NCI-H82 (cell line): ENCODE measurements at regions not wholly inside any gene's neighbourhood (a gene's known extent, or its start where the extent isn't known, plus 50 kb on each side); places are given as distances from the start of the nearest gene placed in this dataset.
"Not testable (repeated sequence)": the region's sequence is repeated elsewhere in the genome, so short reads cannot be mapped to it uniquely, and the experiment has no call there.

ENCODE experiments used
- DNase-seq: peaks from one replicate; lab custom pipeline; 2025; lab: John Stamatoyannopoulos, UW

DNA sequence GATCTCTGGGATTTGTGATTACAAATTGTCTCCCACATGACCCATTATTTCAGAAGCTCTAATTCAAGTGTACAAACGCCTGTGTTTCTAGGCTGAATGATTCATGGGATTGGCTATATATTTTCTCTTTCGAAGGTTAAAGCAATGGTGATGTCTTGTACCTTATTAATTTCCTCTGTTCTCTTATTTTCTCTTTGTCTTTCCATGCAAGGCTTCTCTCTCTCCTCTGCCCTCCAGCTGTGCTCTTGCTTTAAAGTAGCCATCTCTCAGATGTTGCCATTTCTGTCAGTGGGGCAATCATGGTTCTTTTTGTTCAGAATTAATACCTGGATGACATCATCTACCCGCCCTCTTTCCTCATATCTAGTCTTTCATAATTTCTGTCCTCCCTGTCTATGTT is 184.3 kb upstream of the ATP10B start:
- DNase-seq = no peak

DNA sequence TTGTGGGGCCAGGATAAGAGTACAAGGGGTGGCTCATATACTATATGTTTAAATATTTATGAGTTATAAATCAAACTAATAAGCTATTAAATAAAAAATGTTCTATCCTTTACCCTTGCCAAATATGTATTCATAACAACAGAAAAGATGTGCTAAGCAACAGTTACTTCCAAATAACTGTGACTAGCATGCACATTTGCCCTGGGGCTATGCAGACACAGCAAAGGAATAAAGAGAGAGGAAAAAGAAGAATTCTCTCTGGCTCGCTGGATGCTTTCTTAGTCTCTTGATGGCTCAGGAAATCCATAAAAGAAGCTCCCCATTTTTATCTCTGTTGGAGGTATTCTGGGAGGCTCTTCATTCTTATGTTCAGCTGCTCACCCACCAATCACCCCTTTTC is 182.4 kb upstream of the ATP10B start:
- no peak for DNase-seq

DNA sequence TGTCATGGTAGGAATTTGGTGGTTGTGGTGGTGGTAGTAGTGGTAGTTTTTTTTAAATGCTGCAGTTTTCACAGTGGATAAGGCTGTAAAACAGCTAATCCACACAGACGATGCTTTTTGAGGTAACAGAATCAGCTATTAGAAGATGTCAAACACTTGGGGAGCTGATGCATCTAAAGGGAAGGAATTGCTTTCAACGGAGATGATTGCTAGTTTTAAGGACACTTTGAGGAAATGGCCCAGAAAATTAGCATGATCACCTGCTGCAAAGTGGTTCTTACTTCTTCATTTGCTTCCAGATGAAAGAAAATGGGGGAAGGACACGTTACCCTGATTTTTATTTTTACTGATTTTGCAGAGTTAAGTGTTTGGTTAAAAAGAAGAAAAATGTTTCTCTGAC is 178.2 kb upstream of the ATP10B start:
- no peak for DNase-seq

DNA sequence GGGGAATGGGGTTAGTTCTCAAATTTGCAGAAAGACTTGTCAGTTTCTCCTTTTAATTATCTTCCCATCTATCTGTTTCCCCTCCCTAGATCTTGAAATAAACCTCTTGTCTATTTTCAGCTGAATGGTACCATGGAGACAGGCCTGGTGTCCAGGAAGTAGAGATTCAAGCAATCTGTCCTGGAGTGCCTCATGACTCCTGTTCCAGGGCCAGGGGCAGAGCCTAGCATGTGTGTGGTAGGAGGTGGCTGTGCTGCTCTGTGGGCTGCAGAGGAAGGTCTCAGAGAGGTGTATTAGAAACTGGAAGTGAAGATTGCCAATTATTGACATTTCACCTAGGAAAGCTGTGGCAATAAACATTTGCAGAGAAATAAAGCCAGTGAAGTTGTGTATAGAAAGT is 175.8 kb upstream of the ATP10B start:
- no peak for DNase-seq

DNA sequence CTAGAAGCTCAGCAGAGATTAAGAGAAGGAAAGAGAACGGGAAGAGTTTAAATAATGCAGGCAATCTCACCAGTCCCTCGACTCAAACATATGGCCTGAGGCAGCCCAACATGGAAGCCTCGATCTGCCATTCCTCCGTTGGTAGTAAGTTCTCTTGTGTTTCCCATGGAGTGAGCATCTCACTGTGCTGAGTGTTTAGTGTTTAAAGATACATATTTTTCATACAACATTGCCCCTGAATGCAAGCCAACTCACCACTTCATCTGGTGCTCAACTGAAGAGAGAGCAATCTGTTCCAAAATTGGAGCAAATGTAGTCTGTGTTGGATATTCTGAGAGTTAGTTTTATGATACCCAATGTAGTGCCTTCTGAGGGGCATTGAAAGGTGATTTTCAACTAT is 171.5 kb upstream of the ATP10B start:
- no peak for DNase-seq

DNA sequence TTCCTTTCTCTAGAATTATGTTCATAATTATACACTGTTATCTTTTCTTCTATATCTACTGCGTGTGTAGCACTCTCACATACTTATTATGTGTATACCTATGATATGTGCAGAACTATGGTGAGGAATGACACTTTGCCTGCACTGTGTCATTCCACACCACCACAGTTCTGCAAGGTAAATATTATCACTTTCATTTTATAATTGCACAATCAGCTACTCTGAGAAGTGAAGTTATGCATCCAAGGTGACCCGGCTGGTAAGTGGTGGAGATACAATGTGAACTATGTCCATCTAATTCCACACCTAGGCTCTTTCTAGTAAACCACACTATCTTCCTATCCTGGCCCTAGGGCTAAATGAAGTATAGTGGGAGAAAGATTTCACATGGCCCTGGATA is 170.1 kb upstream of the ATP10B start:
- DNase-seq = no peak

DNA sequence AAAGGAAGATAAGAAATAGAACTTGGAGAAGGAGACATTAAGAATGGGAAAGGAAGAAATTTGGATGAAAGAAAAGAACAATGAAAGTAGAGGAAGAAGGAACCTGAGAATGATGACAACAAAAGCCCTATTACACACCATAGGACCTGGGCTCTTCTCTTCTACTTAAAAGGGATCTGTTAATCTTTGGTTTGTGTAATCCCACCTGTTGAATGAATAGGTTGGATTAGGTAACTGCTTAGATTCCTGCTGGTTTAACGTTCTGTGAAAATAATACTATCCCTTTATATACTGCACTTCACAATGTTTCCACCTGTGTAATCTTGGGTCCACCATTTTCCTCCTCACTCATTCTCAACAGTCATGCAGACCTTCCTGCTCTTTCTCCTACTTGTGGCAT is 157.8 kb upstream of the ATP10B start:
- no peak for DNase-seq

DNA sequence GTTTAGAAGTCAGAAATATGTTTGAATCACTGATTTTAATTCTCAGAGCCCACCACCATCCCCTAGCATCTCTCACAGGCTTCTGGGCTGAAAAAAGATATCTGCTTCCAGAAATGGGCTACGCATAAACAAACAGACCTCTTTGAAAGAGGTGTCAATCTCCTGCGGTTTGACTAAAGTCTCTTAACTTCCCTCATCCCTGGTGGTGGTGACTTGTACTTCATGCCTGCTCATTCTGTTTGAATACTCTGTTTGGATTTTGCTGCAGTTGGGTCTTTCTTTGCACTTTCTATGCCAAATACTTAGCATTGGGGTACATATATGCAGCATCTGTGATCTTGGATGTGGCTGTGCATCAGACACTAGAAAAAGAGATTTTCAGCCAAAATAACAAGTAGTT is 157.2 kb upstream of the ATP10B start:
- DNase-seq = no peak

DNA sequence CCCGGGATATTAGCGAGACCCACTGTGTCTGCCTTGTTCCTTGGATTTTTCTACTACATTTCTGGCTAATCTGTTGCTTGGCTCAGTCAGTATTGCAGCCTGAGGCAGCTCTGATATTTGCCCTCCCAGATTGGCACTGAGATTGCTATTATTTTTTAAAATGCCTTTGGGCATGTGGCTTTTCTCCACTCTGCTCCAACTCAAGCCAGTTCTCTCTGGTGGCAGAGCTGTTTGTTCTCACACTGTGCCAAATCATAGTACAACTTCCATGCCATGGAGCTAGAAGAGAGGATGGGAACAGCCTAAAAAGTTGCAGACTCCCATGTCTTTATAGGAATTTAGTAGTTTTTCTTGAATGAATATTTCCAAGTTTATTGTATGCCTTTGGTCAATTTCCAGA is 155.9 kb upstream of the ATP10B start:
- no peak for DNase-seq

DNA sequence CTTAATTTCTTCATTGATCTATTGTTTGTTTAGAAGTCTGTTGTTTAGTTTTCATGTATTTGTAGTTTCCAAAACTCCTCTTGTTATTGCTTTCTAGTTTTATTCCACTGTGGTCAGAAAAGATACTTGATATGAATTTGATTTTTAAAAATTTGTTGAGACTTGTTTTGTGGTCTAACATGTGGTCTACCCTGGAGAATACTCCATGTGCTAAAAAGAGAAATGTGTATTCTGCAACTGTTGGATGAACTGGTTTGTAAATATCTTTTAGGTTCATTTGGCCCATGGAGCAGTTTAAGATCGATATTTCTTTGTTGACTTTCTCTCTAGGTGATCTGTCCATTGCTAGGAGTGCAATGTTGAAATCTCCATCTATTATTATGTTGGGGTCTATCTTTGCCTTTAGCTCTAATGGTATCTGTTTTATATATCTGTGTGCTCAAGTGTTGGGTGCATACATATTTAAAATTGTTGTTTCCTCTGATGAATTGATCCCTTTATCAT is 150.6 kb upstream of the ATP10B start:
- no peak for DNase-seq

DNA sequence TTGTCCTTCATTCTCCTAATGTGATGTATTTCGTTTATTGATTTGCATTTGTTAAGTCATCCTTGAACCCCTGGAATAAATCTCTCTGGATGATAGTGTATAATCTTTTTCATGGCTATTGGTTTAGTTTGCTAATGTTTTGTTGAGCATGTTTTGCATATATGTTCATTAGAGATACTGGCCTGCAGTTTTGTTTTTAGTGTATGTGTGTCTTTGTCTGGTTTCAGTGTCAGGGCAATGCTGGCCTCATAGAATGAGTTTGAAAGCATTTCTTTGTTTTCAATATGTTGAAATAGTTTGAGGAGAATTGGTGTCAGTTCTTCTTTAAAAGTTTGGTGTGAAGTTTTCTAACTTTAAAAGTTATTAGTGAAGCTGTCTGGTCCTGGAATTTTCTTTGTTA is 149.6 kb upstream of the ATP10B start:
- no peak for DNase-seq

DNA sequence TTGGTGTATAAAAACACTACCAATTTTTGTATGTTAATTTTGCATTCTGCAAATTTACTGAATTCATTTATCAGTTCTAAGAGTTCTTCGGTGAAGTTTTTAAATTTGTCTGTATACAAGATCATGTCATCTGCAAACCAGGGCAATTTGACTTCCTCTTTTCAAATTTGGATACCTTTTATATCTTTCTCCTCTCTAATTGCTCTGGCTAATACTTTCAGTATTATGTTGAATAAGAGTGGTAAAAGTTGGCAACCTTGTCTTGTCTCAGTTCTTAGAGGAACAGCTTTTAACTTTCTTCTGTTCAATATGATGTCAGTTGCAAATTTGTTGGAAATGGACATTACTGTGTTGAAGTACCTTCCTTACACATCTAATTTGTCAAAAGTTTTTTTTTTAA is 149.1 kb upstream of the ATP10B start:
- not testable (repeated sequence) for DNase-seq

DNA sequence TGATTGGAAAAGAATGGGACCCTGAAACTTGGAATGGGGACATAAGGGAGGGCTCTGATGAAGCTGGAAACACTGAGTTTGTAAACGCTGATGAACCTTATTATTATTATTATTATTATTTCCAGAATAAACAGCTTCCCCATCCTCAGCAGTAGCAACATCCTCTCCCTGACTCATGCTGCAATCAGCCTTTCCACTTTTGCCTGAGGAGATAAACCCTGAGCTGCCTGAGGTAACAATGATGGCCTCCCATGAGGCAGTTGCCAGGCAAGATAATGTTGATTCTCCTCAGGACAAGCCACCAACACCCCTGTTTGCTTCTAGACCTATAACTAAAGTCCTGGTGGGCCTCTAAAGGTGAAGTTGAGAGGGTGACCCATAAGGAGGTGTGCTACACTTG is 139.2 kb upstream of the ATP10B start:
- DNase-seq = no peak

DNA sequence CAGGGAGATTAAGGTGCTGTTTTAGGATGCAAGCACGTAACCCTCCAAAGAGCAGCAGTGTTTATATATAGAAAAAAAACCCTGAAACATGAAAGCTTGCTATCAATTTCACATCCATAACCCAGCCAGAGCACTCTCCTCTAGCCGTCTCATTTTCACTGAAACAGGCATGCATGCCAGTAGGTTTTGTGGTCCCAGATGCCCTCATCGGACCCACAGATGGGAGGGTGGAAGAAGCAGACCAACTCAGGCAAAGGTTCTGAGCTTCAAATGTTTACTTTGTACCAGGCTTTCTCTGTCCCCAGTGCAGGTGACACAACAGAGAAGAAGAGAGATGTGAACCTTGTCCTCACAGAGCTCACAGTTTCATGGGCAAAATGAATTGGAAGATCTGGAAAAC is 127.4 kb upstream of the ATP10B start:
- no peak for DNase-seq

DNA sequence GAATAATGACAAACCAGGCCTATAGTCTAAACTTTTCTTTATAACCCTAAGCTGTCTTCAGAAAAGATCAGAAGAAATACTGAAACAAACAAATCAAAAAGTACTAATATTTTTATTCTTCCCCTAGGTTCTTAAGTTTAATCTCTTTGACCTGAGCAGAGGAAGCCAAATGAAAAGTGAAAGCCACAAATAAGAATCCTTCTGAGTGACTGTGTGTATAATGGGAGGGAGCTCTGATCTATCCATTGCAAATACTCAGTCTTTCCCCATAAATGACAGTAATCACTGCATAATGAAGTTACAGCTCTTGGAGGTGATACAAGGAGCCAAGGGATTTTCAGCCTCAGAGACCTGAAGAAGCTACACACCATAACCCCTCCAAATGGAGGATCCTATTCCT is 126.9 kb upstream of the ATP10B start:
- no peak for DNase-seq

DNA sequence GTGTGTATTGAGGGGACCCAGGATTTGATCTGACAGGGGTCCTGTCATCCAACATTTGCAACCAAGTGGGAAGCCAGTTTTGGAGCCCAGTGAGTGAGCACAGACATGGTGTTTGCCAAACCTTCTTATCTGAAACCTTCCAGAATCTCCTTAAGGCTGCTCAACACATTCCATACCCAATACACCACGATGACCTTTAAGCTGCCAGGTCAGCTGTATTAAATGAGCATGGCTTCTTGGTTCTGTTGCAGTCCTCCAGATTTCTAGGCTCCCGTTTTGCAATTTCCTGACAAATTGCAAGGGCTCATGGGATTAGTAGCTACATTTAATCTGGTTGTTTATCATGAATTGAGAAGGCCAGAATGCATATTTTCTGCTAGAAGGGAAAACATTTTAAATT is 124.2 kb upstream of the ATP10B start:
- no peak for DNase-seq

DNA sequence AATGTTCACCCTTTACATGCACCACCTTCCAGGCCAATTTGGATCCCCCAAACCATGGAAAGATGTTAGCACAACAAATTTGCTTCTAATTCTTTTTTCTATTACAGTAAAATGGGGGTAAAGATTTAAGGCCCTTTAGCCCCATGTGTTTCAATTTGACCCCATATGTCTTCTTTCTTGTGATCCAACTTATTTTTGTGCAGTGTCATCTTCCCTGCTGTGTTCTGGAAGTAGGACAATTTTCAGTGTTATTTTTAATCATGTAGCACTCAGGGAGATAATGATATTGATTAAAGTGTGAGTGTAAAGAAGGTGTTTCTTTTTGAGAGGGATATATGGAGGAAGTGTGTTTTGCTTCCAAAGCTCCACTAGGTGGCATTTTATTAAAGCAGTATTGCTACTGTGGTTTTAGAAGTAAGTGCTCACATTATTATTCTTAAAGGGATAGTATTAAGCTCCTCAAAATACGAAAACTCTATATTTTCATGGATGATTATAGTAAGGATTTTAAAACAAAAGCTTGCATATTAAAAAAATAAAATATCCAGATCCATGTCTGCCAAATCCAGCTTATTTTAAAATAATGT is 118.7 kb upstream of the ATP10B start:
- DNase-seq = peak; percentile 41

DNA sequence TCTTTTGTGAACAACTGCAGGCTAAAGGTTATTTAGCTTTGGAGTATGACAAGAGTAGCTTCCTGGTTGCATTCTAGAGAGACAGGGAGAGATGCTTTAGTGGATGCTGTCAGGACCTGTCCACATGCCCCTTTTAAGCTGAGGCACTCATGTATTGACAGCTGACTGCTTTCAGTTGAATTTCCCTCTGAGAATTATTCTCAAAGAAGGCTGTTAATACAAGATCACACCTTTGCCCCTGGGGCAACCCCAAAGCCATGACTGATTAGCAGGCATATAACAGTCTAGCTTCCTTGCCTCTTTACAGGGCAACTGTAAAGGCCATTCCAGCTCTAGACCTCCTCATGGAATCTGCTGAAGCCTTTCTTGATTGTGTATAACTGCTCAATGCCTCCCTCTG is 117.6 kb upstream of the ATP10B start:
- DNase-seq = no peak

DNA sequence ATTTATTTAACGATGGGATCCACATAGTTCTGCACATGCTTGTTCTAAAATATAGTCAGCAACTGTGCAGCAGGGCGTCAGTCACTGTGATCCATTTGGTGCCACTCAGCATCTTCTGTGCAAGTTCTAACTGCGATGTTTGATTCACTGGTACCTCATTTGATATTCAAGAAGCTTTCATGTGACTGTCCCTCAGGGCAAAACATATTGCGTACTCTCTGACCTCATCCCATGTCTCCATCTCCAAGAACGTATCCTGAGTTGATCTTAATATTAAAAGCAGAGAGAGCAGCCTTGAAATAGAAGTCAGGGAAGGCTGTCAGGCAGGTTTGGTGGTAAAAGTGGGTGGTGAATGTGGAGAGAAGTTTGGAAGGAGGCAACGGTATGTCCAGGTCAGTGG is 116.5 kb upstream of the ATP10B start:
- DNase-seq = no peak

DNA sequence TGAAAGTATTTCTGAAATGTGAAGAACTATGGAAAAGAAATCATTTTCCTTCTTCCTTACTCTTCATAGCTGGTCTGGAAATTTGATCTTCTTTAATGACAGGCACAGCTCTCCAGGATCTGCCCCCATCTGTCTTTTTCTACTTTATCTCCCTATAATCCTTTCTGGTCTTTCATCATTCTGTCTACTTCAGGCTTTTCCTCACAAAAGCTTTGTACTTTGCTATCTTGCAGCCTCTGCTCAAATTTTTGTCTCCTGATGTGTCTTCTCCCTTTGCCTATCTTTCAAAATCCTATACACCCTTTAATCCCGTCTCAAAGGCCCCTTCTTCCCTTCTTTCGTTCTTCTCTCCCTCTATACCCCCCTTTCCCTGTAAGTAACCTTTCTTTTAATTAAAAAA is 114.9 kb upstream of the ATP10B start:
- peak; percentile 75 for DNase-seq

DNA sequence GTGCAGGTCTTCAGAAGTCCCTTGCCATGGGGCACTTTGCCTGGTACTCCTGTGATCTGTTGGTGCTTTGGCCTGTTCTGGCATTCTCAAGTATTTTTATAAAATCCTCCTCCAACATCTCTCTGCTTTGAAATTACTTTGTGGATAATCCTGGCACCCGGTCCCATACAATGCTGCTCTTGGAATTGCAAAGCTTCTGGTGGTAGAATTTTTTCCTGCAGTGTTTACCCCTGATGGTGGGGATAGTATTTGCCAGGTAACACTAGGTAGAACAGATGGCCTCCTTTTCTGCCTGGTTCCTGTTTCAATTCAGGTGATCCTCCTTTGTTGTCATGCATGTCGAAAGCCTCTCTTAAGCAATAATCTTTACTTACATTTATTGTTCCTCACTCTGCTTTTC is 109.8 kb upstream of the ATP10B start:
- DNase-seq = no peak

DNA sequence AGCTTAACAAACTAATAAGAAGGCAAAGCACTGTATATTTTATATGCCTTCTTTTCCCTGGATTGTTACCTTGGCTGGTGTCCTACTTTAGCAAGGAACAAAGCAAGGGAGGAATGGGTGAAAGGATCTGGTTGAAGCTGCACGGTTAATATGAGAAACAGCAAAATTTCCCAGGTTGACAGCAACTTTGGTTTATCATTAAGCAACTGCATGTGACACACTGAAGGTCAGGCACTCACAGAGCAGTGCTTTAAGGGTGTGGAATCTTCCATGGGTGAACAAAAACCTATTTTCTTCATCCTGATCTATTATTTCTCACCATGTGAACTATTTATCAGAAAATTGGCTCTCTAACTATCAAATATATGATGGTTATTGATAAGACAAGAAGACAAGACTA is 109.0 kb upstream of the ATP10B start:
- no peak for DNase-seq

DNA sequence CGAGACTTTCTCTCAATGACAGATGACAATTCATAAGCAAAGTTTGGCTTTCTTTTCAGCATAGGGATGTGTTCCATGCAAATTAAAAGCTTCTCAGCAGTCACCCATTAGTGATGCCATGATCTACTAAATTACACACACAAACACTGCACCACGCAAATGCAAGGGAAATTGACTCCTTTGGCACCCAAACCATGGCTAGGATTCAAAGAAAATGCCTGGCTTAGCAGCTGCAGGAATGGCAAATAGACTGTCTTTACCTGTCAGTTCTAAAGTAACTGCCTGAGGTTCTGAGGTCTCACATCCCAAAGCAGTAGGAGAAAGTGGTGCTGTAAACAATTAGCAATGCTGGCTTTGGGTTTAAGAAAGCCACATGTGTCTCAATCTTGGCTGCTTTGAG is 108.6 kb upstream of the ATP10B start:
- no peak for DNase-seq

DNA sequence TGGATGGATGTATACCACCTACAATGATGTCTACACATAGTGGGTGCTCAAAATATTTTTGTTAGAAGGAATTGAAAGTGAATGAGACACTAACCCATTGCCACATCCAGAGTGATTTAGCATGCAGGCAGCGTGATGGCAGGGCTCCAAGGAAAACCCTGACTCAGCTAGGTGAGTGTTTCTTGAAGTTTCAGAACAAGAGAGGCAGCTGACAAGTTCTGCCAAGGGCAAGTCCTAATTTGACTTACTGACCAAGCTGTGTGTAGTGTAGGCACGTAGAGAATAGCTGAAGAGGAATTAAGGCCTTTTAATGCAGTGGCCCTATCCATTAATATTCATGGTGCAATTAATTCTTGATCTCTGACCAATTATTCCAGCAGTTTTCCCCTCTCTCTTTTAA is 107.8 kb upstream of the ATP10B start:
- no peak for DNase-seq

DNA sequence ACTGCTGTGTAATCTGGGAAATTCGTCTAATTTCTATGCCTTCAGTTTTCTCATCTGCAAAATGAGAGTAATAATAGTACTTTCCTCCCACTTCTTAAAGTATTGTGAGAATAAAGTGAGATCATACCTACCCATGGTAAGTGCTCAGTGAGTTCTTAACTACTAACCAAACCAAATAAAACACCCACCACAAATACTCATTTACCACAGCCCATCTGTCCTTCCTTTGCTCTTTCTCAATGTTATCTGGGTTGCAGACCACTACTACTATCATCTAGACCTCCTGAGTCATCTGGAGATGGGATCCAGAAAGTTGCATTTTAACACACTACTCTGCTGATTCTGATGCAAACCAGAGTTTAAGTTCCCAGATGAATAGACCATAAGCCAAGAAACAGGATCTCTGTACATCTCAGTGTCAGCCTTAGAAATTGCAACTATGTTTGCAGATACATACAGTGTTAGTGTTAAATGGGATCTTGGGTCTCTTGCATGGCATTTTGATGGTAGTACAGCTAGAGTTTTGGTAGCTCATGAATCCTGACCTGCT is 105.4 kb upstream of the ATP10B start:
- DNase-seq = no peak
